ENCODE measurements at regions not wholly inside any gene's neighbourhood (a gene's known extent, or its start where the extent isn't known, plus 50 kb on each side); places are given as distances from the start of the nearest gene placed in this dataset.

DNA sequence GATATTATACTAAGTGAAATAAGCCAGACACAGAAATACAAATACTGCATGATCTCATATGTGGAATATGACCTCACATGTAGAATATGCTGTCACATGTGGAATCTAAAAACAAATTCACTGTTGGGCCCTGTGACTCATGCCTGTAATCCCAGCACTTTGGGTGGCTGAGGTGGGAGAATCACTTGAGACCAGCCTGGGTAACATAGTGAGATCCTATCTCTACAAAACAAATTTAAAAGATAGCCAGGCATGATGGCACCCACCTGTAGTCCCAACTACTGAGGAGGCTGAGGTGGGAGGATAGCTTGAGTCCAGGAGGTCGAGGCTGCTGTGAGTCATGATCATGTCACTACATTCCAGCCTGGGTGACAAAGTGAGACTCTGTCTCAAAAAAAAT is 160.3 kb downstream of the PTEN start:
- DNase-seq (ENCODE audit: low read depth) = no peak

DNA sequence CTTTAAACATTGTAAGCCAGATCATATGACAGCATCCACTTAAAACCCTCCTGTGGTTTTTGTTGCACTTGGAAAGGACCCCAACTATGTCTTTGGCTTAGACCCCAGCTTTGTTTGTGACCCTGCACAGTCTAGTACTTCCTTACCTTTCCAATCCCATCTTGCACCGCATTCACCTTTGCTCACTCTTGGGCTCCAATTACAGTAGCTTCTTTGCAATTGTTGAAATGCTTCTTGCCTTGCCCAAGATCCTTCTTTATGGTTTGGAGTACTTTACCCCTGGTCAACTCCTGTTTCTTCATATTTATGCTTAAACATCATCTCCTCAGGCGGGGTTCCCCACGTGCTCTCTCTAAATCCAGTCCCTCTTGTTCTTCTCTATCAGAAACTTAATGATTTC is 162.6 kb downstream of the PTEN start:
- no peak for DNase-seq (ENCODE audit: low read depth)

- no peak for DNase-seq (ENCODE audit: low read depth)
Measured at GRCh38 chr10:88027570-88027969, 164.1 kb downstream of the PTEN start.

DNA sequence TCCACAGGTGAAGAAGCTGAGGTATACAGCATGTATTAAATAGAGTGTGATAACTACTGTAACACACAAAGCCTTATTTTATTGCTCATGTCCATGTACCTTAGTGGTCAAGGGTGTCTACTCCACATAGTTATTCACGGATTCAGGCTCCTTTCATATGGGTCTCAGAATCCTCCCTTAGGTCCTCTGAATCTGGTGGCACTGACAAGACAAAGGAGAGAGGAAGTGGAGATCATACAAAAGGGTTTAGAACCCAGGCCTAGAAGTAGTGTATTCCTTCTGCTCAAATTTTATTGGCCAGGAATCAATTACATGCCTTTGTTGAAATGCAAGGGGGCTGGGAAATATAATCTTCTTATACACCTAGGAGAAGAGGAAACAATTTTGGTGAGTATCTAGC is 164.6 kb downstream of the PTEN start:
- no peak for DNase-seq (ENCODE audit: low read depth)

DNA sequence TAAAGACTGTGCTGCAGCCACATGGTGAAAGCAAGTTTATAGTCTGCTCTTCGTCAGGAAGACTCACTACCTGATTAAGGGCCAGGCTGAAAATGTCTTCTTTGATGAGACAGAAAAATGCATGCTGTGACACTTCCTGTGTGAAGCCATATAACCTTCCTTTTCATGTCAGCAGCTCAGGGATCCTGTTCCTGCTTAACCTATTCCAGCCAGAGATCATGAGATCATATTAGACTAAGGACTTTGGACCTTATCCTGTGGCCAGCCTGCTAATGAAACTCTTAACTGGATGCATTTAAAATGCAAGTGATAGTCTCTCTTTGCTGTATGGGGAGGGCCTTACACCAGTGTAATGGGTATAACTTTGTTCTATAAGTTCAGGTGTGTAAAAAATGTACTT is 165.2 kb downstream of the PTEN start:
- DNase-seq (ENCODE audit: low read depth) = no peak

- DNase-seq (ENCODE audit: low read depth) = no peak
Measured at GRCh38 chr10:88032566-88032965, 169.1 kb downstream of the PTEN start.

GRCh38 chr10:88033385-88033784 is 170.0 kb downstream of the PTEN start:
- no peak for DNase-seq (ENCODE audit: low read depth)

GRCh38 chr10:88033793-88034192 is 170.4 kb downstream of the PTEN start:
- no peak for DNase-seq (ENCODE audit: low read depth)

DNA sequence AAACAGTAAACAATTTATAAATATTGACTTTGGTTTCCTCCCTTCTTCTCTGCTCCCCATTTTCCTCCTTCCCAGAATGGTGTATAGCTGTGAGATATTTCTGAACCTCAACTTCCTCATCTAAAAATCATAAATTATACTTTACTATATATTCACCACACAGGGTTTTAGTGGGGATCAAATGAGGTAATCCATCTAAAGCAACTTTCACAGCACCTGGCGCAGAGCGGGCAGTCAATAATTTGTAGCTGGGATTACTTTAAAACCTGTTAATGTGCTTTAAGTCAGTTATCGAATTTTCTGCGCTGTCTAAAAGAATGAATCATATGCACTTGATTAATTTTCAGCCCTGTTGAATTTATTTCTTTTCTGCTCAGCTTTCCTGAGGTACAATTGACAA is 172.7 kb downstream of the PTEN start:
- DNase-seq (ENCODE audit: low read depth) = no peak

DNA sequence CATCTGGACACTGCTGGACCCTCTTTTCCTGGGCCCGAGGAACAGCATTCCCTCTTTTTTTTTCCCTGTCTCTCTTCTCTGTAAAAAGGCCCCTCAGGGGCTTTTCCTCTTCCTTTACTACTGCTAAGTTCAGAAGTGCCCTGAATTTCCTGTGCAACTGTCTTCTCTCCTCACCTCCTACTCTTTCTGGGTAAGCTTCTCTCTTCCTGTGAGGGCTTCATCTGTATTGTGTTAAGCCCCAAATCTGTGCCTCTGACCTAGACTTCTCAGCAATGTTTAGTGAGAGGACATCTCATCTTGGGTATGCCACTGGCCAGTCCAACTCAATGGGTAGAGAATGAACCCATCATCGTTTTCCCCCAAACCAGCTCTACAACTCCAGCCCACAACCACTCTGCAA is 174.2 kb downstream of the PTEN start:
- DNase-seq (ENCODE audit: low read depth) = no peak

DNA sequence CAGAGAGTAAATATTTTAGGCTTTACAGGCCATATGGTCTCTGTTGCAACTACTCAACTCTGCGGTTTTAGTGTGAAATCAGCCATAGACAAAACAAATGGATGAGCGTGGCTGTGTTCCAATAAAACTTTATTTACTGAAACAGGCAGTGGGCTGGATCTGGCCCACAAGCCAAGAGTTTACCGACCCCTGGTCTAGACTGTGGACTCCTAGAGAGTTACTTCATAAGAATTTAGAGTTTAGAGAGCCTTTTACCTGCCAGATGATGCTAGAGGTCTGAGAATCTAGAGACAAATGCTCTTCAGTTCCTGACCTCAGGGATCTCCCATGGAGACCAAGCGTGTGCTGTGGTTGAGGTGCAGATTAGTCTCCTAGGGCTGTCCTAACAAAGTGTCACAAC is 174.8 kb downstream of the PTEN start:
- no peak for DNase-seq (ENCODE audit: low read depth)

GRCh38 chr10:88039496-88040200 is 176.2 kb downstream of the PTEN start:
- no peak for DNase-seq (ENCODE audit: low read depth)

GRCh38 chr10:88041243-88042159 is 178.1 kb downstream of the PTEN start:
- DNase-seq (ENCODE audit: low read depth) = no peak

DNA sequence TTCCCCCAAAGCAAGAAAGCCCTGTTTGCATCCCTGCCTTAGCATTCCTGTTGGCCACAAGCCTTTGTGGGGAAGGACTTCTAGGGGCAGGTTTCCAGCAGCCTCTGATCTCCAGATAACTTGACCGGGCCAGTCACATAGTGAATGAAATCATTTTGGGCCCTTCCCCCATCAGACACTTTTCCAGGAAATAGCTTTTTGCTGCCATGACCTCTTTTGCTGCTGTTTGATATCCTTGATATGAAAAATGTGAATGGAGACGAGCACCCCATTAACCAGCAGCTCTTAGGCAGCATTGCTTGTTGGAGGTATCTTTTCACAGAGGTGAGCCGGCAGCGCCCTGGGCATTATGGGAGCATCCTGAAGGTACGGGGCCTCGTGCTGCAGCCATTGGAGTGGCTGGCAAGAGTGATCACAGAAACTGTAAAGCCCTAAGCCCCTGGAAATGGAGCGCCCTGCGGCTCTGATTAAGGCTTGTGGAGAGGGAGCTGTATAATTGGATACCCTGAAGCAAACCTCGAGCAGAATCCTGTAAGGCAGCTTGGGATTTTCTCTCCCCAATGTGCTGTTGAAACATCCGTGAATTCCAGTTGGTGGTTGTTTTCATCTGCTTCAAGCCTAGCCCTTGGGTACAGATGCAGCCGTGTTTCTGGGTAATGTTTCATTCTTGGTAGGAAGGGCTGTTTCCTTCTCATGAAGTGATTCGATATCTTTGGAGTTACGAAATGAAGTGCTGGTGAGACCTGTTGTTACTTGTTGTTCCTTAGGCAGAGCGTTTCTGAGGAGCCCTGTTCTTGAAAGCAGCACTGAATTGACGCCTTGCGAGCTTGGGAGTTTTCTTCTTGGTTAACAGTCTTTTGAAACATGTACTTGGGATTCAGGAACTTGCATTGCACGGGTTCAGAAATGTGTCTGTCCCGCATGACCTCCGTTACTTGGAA is 179.0 kb downstream of the PTEN start:
- DNase-seq (ENCODE audit: low read depth) = no peak

GRCh38 chr10:88045096-88045495 is 181.7 kb downstream of the PTEN start:
- no peak for DNase-seq (ENCODE audit: low read depth)

GRCh38 chr10:88045656-88046415 is 182.4 kb downstream of the PTEN start:
- no peak for DNase-seq (ENCODE audit: low read depth)

DNA sequence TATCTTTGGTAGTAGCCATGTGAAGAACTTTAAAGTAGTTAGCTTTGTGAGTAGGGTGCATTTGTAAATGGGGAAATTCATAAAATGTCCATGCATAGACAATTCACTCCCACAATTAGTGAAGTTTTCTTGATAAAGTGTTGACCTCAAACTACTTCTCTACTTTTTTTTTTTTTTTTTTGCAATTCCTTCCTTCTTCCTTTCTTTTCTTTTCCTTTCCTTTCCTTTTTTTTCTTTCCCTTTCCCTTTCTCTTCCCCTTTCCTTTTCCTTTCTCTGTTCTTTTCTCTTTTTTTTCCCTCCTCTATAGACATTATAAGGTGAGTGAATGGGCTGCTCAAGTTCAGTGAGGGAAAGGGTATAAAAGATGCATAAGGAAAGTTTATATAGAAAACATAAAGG is 184.2 kb downstream of the PTEN start:
- DNase-seq (ENCODE audit: low read depth) = no peak

- DNase-seq (ENCODE audit: low read depth) = no peak
Measured at GRCh38 chr10:88048312-88048711, 184.9 kb downstream of the PTEN start.

GRCh38 chr10:88049204-88049603 is 185.8 kb downstream of the PTEN start:
- DNase-seq (ENCODE audit: low read depth) = no peak

DNA sequence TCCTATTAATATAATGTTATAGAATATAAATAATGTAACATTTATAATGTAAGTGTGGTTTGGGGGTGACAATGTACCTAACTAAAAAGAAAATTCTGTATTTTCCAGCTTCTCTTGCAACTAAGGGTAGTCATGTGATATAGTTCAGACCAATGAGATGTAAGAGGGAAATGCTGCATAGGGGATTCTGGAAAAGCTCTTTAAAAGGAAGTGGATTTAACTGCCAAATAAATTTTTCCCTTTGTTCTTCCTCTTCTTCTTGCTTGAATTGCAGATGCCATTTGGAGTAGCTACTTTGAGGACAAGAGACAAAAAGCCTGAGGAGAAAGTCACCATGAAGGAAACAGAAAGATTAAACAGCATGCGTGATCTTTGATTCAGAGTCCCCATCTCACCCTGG is 194.3 kb downstream of the PTEN start:
- DNase-seq (ENCODE audit: low read depth) = no peak

DNA sequence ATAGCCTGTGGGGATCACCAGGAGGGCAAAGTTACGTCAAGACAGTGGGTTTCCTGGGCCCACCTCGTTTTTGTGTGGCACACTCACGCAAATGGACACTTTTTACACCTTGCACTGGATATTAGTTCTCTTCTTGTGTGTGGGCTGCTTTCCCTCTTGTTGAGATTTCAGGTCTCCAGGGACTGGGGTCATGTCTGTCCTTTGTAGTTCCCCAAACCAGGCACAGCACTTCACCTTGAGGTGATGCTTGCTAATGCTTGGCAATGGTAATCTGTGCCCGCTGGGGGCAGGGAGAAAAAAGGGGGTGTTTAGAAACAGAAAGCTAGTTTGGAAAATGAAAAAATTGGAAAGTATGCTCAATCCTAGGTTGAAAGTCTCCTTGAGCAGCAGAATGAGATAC is 195.3 kb downstream of the PTEN start:
- DNase-seq (ENCODE audit: low read depth) = no peak

DNA sequence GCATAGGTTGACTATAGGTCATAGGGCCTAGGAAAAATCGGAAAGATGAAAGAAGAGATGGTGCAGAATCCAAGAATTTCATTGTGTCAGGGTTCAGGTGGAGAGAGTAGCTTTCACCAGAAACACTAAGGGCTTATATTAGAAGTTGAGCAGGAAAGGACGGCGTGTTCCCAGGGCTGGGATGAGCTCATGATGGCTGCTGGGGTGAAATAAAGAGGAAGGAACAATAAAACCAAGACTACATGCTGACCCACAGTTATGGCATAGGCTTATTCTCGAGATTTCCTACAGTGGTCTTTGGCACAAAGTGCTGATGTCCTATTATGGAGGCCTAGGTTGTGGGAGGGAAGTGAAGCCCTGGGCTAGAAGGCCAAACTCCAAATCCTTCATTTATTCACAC is 195.8 kb downstream of the PTEN start:
- DNase-seq (ENCODE audit: low read depth) = no peak

Data from stimulated activated CD8-positive, alpha-beta memory T cell treated with anti-CD3 and anti-CD28 coated beads, Interleukin-7, amount 100 ng/mL, for 24 hours (primary cell).